Adrenal gland (tissue), 5 donors: ENCODE measurements at regions not wholly inside any gene's neighbourhood (a gene's known extent, or its start where the extent isn't known, plus 50 kb on each side); places are given as distances from the start of the nearest gene placed in this dataset.

Experiments used
- POLR2A ChIP-seq, 2 donors: fragments of 450-650 bp; IDR thresholded peaks; one replicate each; pipeline ENCODE4 v1.6.1; 2017; ENCODE audit warnings: antibody characterized with exemption in 2 of 2, mild to moderate bottlenecking in 2 of 2, moderate library complexity in 1 of 2
- TF ChIP-seq, protein P1 (sequence below), 6 experiments: fragments of 450-650 bp in 4 of 6; fragments of 200-600 bp in 2 of 6; sonication (generic) in 1 of 6; IDR thresholded peaks; 1 replicate in 5 of 6; 2 replicates in 1 of 6; pipeline versions ENCODE4 v1.5.1 to v1.8.0; 2016 to 2021; ENCODE audit warnings: antibody characterized with exemption in 6 of 6, mild to moderate bottlenecking in 2 of 6, moderate library complexity in 1 of 6
- donor health status: DM: no; HTN: no; CAD: no.

DNA sequence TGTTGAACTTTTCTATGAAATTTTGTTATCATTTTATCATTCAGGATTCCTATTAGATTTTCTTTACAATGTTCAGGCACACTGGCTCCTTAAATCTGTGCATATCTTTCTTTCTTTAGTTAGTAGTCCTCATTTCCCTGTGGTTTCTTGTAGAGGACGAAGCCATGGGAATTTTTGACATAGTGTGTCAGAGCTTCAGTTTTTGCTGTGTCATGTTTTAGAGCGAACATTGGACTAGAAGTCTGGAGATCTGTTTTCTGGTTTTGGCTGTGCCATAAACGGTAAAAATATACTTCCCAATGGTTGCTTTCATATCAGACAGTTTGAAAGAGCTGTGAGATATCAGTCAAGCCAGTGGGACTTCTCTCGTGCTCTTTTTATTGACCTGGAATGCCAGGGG is 105.2 kb downstream of the CHCHD4 start:
- TF ChIP-seq, protein P1, sequence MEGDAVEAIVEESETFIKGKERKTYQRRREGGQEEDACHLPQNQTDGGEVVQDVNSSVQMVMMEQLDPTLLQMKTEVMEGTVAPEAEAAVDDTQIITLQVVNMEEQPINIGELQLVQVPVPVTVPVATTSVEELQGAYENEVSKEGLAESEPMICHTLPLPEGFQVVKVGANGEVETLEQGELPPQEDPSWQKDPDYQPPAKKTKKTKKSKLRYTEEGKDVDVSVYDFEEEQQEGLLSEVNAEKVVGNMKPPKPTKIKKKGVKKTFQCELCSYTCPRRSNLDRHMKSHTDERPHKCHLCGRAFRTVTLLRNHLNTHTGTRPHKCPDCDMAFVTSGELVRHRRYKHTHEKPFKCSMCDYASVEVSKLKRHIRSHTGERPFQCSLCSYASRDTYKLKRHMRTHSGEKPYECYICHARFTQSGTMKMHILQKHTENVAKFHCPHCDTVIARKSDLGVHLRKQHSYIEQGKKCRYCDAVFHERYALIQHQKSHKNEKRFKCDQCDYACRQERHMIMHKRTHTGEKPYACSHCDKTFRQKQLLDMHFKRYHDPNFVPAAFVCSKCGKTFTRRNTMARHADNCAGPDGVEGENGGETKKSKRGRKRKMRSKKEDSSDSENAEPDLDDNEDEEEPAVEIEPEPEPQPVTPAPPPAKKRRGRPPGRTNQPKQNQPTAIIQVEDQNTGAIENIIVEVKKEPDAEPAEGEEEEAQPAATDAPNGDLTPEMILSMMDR (IDR thresholded peaks at IDR 0.05) = no peak
- no peak for TF ChIP-seq POLR2A (IDR thresholded peaks at IDR 0.05)
